GM18868 (cell line): ENCODE measurements at regions not wholly inside any gene's neighbourhood (a gene's known extent, or its start where the extent isn't known, plus 50 kb on each side); places are given as distances from the start of the nearest gene placed in this dataset.
A peak's percentile ranks its signal among the peaks of the same experiment; 100 is the strongest.

ENCODE experiments used
- ATAC-seq: cut with Tn5 transposase; IDR thresholded peaks from one replicate; pipeline ENCODE4 v1.9.1; 2021; ENCODE audit warnings: mild to moderate bottlenecking, moderate library complexity; ENCODE audit not compliant: unreplicated experiment

GRCh38 chr6:163720460-163721235 is 306.1 kb downstream of the QKI start:
- no peak for ATAC-seq

- ATAC-seq = no peak
These were observed 305.5 kb downstream of the QKI start for GRCh38 chr6:163720005-163720404.

GRCh38 chr6:163719028-163719742 is 304.7 kb downstream of the QKI start:
- ATAC-seq = no peak

GRCh38 chr6:163718537-163718936 is 304.0 kb downstream of the QKI start:
- no peak for ATAC-seq

GRCh38 chr6:163717106-163717764 is 302.7 kb downstream of the QKI start:
- ATAC-seq = no peak

GRCh38 chr6:163716690-163717089 is 302.2 kb downstream of the QKI start:
- no peak for ATAC-seq

- no peak for ATAC-seq
These were observed 301.3 kb downstream of the QKI start for GRCh38 chr6:163715846-163716245.

GRCh38 chr6:163714179-163714578 is 299.7 kb downstream of the QKI start:
- ATAC-seq = no peak

- no peak for ATAC-seq
These were observed 298.5 kb downstream of the QKI start for GRCh38 chr6:163712981-163713380.

GRCh38 chr6:163712566-163712961 is 298.0 kb downstream of the QKI start:
- ATAC-seq = peak; percentile 1

- ATAC-seq = peak; percentile 40
These were observed 297.4 kb downstream of the QKI start for GRCh38 chr6:163711615-163712565.

GRCh38 chr6:163710532-163711470 is 296.3 kb downstream of the QKI start:
- no peak for ATAC-seq

GRCh38 chr6:163709693-163710092 is 295.2 kb downstream of the QKI start:
- no peak for ATAC-seq

- ATAC-seq = no peak
These were observed 294.7 kb downstream of the QKI start for GRCh38 chr6:163709255-163709654.

- ATAC-seq = peak; percentile 41
These were observed 293.9 kb downstream of the QKI start for GRCh38 chr6:163708466-163708865.

- ATAC-seq = peak; percentile 43
These were observed 293.2 kb downstream of the QKI start for GRCh38 chr6:163707387-163708355.

GRCh38 chr6:163706500-163707087 is 292.1 kb downstream of the QKI start:
- no peak for ATAC-seq

GRCh38 chr6:163705923-163706322 is 291.4 kb downstream of the QKI start:
- ATAC-seq = peak; percentile 60
